GM12874 (cell line): ENCODE measurements at regions not wholly inside any gene's neighbourhood (a gene's known extent, or its start where the extent isn't known, plus 50 kb on each side); places are given as distances from the start of the nearest gene placed in this dataset.

ENCODE experiments used
- TF ChIP-seq, protein P1 (sequence below): IDR thresholded peaks from 2 replicates; pipeline ENCODE4 v1.5.1; 2011; ENCODE audit warnings: low read depth, mild to moderate bottlenecking, control low read depth, low read length, moderate library complexity; ENCODE audit not compliant: insufficient read depth

DNA sequence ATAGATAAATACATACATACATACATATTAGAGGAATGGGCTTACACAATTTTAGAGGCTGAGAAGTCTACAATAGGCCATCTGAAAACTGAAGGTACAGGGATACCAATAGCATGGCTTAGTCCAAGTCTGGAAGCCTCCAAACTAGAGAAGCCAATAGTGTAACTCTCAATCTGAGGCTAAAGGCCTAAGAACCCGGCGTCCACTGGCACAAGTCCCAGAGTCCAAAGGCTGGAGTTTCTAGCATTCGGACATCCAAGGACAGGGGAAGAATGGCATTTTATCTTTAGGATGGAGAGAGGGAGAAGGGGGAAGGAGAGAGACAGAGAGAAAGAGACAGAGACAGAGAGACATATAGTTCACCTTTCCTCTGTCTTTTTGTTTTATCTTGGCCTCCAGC, 63.7 kb upstream of the SYT4 start:
- TF ChIP-seq, protein P1, sequence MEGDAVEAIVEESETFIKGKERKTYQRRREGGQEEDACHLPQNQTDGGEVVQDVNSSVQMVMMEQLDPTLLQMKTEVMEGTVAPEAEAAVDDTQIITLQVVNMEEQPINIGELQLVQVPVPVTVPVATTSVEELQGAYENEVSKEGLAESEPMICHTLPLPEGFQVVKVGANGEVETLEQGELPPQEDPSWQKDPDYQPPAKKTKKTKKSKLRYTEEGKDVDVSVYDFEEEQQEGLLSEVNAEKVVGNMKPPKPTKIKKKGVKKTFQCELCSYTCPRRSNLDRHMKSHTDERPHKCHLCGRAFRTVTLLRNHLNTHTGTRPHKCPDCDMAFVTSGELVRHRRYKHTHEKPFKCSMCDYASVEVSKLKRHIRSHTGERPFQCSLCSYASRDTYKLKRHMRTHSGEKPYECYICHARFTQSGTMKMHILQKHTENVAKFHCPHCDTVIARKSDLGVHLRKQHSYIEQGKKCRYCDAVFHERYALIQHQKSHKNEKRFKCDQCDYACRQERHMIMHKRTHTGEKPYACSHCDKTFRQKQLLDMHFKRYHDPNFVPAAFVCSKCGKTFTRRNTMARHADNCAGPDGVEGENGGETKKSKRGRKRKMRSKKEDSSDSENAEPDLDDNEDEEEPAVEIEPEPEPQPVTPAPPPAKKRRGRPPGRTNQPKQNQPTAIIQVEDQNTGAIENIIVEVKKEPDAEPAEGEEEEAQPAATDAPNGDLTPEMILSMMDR: no peak

DNA sequence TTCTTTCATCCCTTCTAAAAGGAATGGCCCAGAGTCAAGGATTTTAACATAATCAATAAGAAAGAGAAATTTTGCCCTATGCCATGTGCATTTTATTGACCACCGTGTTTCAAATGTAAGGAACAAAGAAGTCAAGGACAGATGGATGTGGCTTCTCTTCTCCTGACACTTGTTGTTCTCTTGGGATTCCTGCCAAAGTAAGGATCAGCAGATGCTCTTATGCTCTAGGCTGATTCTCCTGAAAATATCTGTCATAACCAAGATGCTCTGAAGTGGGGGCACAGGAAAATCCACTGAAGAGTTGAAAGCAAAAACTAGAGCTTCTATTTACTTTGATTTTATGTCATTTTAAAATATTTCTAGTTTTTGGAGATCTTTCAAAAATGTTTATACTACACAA, 72.9 kb upstream of the SYT4 start:
- TF ChIP-seq, protein P1: no peak

GRCh38 chr18:43364535-43364934, 87.2 kb upstream of the SYT4 start:
- TF ChIP-seq, protein P1: no peak

DNA sequence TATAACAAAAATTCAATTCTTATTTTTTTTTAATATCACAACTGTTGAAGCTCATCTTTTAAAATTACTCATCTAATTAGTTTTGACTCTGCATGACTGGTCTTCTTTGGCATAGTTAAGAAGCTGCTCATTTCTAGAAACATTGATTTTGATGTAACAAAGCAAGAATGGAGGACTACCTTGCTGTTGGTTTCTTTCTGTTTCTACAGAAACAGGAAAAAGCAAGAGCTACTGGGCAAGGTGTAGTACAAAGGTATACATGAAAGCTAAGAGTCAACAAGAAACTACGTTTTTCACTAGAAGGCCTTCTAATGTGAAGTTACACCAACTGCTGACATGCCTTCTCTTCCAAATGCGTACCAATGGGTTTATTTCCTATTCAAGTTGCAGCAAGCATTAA, 90.6 kb upstream of the SYT4 start:
- TF ChIP-seq, protein P1: no peak

- TF ChIP-seq, protein P1: no peak
Observed at GRCh38 chr18:43372773-43373172, 95.5 kb upstream of the SYT4 start.

GRCh38 chr18:43380104-43380672, 102.9 kb upstream of the SYT4 start:
- TF ChIP-seq, protein P1: no peak

GRCh38 chr18:43382641-43383403, 105.5 kb upstream of the SYT4 start:
- TF ChIP-seq, protein P1: no peak
